ENCODE measurements at regions not wholly inside any gene's neighbourhood (a gene's known extent, or its start where the extent isn't known, plus 50 kb on each side); places are given as distances from the start of the nearest gene placed in this dataset.

GRCh38 chr5:110179321-110179720 is 489.6 kb downstream of the MAN2A1 start:
- Histone ChIP-seq H3K4me3 (no peak overlapping the region), H3K4me1 (no peaks in the 10 kb centered on the region), H3K27ac (no peak overlapping the region), H3K4me2 (no peak overlapping the region), H3K9me3 (no peaks in the 10 kb centered on the region)
- WGBS (ENCODE audit: missing lambda C conversion rate) = 32% methylated on average over 2 of the region's 2 CpGs
- TF ChIP-seq BCL3 (IDR thresholded peaks at IDR 0.05) (no peak), HOXA7 (CRISPR knock-in tag; IDR thresholded peaks at IDR 0.05) (no peak), FOSB (CRISPR knock-in tag; IDR thresholded peaks at IDR 0.05) (no peak), RCOR1 (IDR thresholded peaks at IDR 0.05; ENCODE audit: low read depth, low read length) (no peak), E2F6 (IDR thresholded peaks at IDR 0.05; ENCODE audit: borderline replicate concordance, low read depth) (no peak), MAX (IDR thresholded peaks at IDR 0.05) (no peak), EHF (CRISPR knock-in tag; IDR thresholded peaks at IDR 0.05) (no peak), KDM5A (IDR thresholded peaks at IDR 0.05) (no peak), REST (IDR thresholded peaks at IDR 0.05) (no peak), HDAC2 (IDR thresholded peaks at IDR 0.05) (no peak), KDM1A (IDR thresholded peaks at IDR 0.05; ENCODE audit: low read depth) (no peak), SMC3 (IDR thresholded peaks at IDR 0.05) (no peak), PHF8 (IDR thresholded peaks at IDR 0.05; ENCODE audit: borderline replicate concordance, low read depth) (no peak)
- ChIA-PET CTCF (no interaction called here), POLR2A (no interaction called here)
- FAIRE-seq (no peak), DNase-seq (ENCODE audit: low read depth in 1 of 2, low spot score in 1 of 2) (no peak), ATAC-seq (no peak)

GRCh38 chr5:110194191-110194590 is 504.5 kb downstream of the MAN2A1 start:
- no peak for FAIRE-seq

GRCh38 chr5:110195288-110195687 is 505.6 kb downstream of the MAN2A1 start:
- Histone ChIP-seq H3K4me1 (no peaks in the 10 kb centered on the region), H3K27ac (no peak overlapping the region), H3K4me3 (no peak overlapping the region), H3K4me2 (no peak overlapping the region), H3K9me3 (no peaks in the 10 kb centered on the region)
- no peak for ATAC-seq
- ChIA-PET POLR2A (no interaction called here), CTCF (interaction anchor here (1.6 kb wide), 1 partner anchor 22 kb away, joined by 4 read pairs; no protein-coding TSS in a partner anchor)
- TF ChIP-seq HEYL (CRISPR knock-in tag; IDR thresholded peaks at IDR 0.05) (no peak), PHF8 (IDR thresholded peaks at IDR 0.05; ENCODE audit: borderline replicate concordance, low read depth) (no peak), RCOR1 (IDR thresholded peaks at IDR 0.05; ENCODE audit: low read depth, low read length) (no peak), MAFK (IDR thresholded peaks at IDR 0.05; ENCODE audit: partially characterized antibody) (no peak), USF2 (IDR thresholded peaks at IDR 0.05) (no peak), HOXA7 (CRISPR knock-in tag; IDR thresholded peaks at IDR 0.05) (no peak), POLR2A (IDR thresholded peaks at IDR 0.05; ENCODE audit: low read length) (no peak)
- WGBS (ENCODE audit: missing lambda C conversion rate) = 8% methylated on average over 1 of the region's 1 CpG
- no peak for DNase-seq (ENCODE audit: low read depth in 1 of 2, low spot score in 1 of 2)
- no peak for FAIRE-seq

More at GRCh38 chr5:110194191-110194590, 504.5 kb downstream of the MAN2A1 start:
- no peaks in the 10 kb centered on the region for H3K9me3 ChIP-seq
- no peak overlapping the region for H3K27ac ChIP-seq
- no peak overlapping the region for H3K4me3 ChIP-seq
- H3K4me2 ChIP-seq = no peak overlapping the region
- no peaks in the 10 kb centered on the region for H3K4me1 ChIP-seq
- DNase-seq (ENCODE audit: low read depth in 1 of 2, low spot score in 1 of 2) (no peak), ATAC-seq (no peak)
- TF ChIP-seq E2F6 (IDR thresholded peaks at IDR 0.05; ENCODE audit: borderline replicate concordance, low read depth) (no peak), ZNF302 (CRISPR knock-in tag; IDR thresholded peaks at IDR 0.05) (no peak), RAD21 (conservative IDR thresholded peaks at IDR 0.05 in 1 of 2, IDR thresholded peaks at IDR 0.05 in 1 of 2) (no peak), SMC3 (IDR thresholded peaks at IDR 0.05) (no peak), TFCP2L1 (CRISPR knock-in tag; IDR thresholded peaks at IDR 0.05) (no peak), HEYL (CRISPR knock-in tag; IDR thresholded peaks at IDR 0.05) (no peak), ZC3H11A (IDR thresholded peaks at IDR 0.05) (no peak), FOXS1 (CRISPR knock-in tag; IDR thresholded peaks at IDR 0.05) (no peak), RNF2 (IDR thresholded peaks at IDR 0.05; ENCODE audit: borderline replicate concordance, low read depth) (no peak)
- POLR2A ChIA-PET = no interaction called here
- CTCF ChIA-PET = interaction anchor here (1.6 kb wide), 1 partner anchor 24 kb away, joined by 4 read pairs; no protein-coding TSS in a partner anchor
